ENCODE measurements at regions not wholly inside any gene's neighbourhood (a gene's known extent, or its start where the extent isn't known, plus 50 kb on each side); places are given as distances from the start of the nearest gene placed in this dataset.

- ATAC-seq = no peak
- TF ChIP-seq ZC3H10 (CRISPR knock-in tag; IDR thresholded peaks at IDR 0.05) (no peak), ZNF70 (CRISPR knock-in tag; IDR thresholded peaks at IDR 0.05) (no peak), ZFP30 (CRISPR knock-in tag; IDR thresholded peaks at IDR 0.05) (no peak), TCF4 (CRISPR knock-in tag; IDR thresholded peaks at IDR 0.05; ENCODE audit: borderline replicate concordance) (no peak), ARNTL (CRISPR knock-in tag; IDR thresholded peaks at IDR 0.05; ENCODE audit: borderline replicate concordance, low read depth) (no peak), RARB (CRISPR knock-in tag; IDR thresholded peaks at IDR 0.05) (no peak), SNAI2 (CRISPR knock-in tag; IDR thresholded peaks at IDR 0.05) (no peak)
- TF ChIP-seq, protein P1, sequence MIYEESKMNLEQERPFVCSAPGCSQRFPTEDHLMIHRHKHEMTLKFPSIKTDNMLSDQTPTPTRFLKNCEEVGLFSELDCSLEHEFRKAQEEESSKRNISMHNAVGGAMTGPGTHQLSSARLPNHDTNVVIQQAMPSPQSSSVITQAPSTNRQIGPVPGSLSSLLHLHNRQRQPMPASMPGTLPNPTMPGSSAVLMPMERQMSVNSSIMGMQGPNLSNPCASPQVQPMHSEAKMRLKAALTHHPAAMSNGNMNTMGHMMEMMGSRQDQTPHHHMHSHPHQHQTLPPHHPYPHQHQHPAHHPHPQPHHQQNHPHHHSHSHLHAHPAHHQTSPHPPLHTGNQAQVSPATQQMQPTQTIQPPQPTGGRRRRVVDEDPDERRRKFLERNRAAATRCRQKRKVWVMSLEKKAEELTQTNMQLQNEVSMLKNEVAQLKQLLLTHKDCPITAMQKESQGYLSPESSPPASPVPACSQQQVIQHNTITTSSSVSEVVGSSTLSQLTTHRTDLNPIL (CRISPR knock-in tag; IDR thresholded peaks at IDR 0.05; ENCODE audit: low read depth) = no peak
Measured at GRCh38 chr2:126990200-126990599, 91.5 kb downstream of the TEX51 start.

- TF ChIP-seq, protein P2, sequence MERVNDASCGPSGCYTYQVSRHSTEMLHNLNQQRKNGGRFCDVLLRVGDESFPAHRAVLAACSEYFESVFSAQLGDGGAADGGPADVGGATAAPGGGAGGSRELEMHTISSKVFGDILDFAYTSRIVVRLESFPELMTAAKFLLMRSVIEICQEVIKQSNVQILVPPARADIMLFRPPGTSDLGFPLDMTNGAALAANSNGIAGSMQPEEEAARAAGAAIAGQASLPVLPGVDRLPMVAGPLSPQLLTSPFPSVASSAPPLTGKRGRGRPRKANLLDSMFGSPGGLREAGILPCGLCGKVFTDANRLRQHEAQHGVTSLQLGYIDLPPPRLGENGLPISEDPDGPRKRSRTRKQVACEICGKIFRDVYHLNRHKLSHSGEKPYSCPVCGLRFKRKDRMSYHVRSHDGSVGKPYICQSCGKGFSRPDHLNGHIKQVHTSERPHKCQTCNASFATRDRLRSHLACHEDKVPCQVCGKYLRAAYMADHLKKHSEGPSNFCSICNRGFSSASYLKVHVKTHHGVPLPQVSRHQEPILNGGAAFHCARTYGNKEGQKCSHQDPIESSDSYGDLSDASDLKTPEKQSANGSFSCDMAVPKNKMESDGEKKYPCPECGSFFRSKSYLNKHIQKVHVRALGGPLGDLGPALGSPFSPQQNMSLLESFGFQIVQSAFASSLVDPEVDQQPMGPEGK (CRISPR knock-in tag; IDR thresholded peaks at IDR 0.05; ENCODE audit: borderline replicate concordance) = no peak
- TF ChIP-seq OSR1 (CRISPR knock-in tag; IDR thresholded peaks at IDR 0.05) (no peak), ESRRG (CRISPR knock-in tag; IDR thresholded peaks at IDR 0.05) (no peak), ARNTL (CRISPR knock-in tag; IDR thresholded peaks at IDR 0.05; ENCODE audit: borderline replicate concordance, low read depth) (no peak), TCF4 (CRISPR knock-in tag; IDR thresholded peaks at IDR 0.05; ENCODE audit: borderline replicate concordance) (no peak), RARB (CRISPR knock-in tag; IDR thresholded peaks at IDR 0.05) (no peak), ZFP3 (CRISPR knock-in tag; IDR thresholded peaks at IDR 0.05) (no peak)
- no peak for ATAC-seq
Measured at GRCh38 chr2:126990605-126991532, 92.2 kb downstream of the TEX51 start.

- no peak for ATAC-seq
- no peak for TF ChIP-seq TOX (CRISPR knock-in tag; IDR thresholded peaks at IDR 0.05; ENCODE audit: borderline replicate concordance)
- no peak for TF ChIP-seq SNAI2 (CRISPR knock-in tag; IDR thresholded peaks at IDR 0.05)
- TF ChIP-seq ISL1 (CRISPR knock-in tag; IDR thresholded peaks at IDR 0.05) = no peak
- TF ChIP-seq BACH2 (CRISPR knock-in tag; IDR thresholded peaks at IDR 0.05; ENCODE audit: borderline replicate concordance) = no peak
- TF ChIP-seq, protein P2 (CRISPR knock-in tag; IDR thresholded peaks at IDR 0.05; ENCODE audit: borderline replicate concordance) = no peak
- no peak for TF ChIP-seq ESRRG (CRISPR knock-in tag; IDR thresholded peaks at IDR 0.05)
- TF ChIP-seq RARB (CRISPR knock-in tag; IDR thresholded peaks at IDR 0.05) = no peak
- TF ChIP-seq ZFP30 (CRISPR knock-in tag; IDR thresholded peaks at IDR 0.05) = no peak
Measured at GRCh38 chr2:126994340-126994777, 95.7 kb downstream of the TEX51 start.

- no peak for TF ChIP-seq ZFP3 (CRISPR knock-in tag; IDR thresholded peaks at IDR 0.05)
- TF ChIP-seq, protein P3, sequence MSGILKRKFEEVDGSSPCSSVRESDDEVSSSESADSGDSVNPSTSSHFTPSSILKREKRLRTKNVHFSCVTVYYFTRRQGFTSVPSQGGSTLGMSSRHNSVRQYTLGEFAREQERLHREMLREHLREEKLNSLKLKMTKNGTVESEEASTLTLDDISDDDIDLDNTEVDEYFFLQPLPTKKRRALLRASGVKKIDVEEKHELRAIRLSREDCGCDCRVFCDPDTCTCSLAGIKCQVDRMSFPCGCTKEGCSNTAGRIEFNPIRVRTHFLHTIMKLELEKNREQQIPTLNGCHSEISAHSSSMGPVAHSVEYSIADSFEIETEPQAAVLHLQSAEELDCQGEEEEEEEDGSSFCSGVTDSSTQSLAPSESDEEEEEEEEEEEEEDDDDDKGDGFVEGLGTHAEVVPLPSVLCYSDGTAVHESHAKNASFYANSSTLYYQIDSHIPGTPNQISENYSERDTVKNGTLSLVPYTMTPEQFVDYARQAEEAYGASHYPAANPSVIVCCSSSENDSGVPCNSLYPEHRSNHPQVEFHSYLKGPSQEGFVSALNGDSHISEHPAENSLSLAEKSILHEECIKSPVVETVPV (CRISPR knock-in tag; IDR thresholded peaks at IDR 0.05) = no peak
- peak; percentile 29; the same call in 1 of the 2 replicates for TF ChIP-seq ISL1 (CRISPR knock-in tag; IDR thresholded peaks at IDR 0.05)
- no peak for TF ChIP-seq ZFP30 (CRISPR knock-in tag; IDR thresholded peaks at IDR 0.05)
- no peak for ATAC-seq
Measured at GRCh38 chr2:126995621-126996377, 97.1 kb downstream of the TEX51 start.

GRCh38 chr2:126996378-126996699 lies 97.6 kb downstream of the TEX51 start:
- ATAC-seq = no peak
- no peak for TF ChIP-seq BACH2 (CRISPR knock-in tag; IDR thresholded peaks at IDR 0.05; ENCODE audit: borderline replicate concordance)
- no peak for TF ChIP-seq ZNF8 (CRISPR knock-in tag; IDR thresholded peaks at IDR 0.05)
- TF ChIP-seq, protein P3 (CRISPR knock-in tag; IDR thresholded peaks at IDR 0.05) = no peak
- no peak for TF ChIP-seq RARB (CRISPR knock-in tag; IDR thresholded peaks at IDR 0.05)
- no peak for TF ChIP-seq TSHZ2 (CRISPR knock-in tag; IDR thresholded peaks at IDR 0.05)
- no peak for TF ChIP-seq TCF4 (CRISPR knock-in tag; IDR thresholded peaks at IDR 0.05; ENCODE audit: borderline replicate concordance)
- no peak for TF ChIP-seq ZFP30 (CRISPR knock-in tag; IDR thresholded peaks at IDR 0.05)
- TF ChIP-seq ARNTL (CRISPR knock-in tag; IDR thresholded peaks at IDR 0.05; ENCODE audit: borderline replicate concordance, low read depth) = no peak
- TF ChIP-seq ESRRG (CRISPR knock-in tag; IDR thresholded peaks at IDR 0.05) = no peak

All from SK-N-SH treated with all-trans-retinoic acid at 6 μM for 48 hours (cell line).